ENCODE measurements at regions not wholly inside any gene's neighbourhood (a gene's known extent, or its start where the extent isn't known, plus 50 kb on each side); places are given as distances from the start of the nearest gene placed in this dataset.
"Not testable (repeated sequence)": the region's sequence is repeated elsewhere in the genome, so short reads cannot be mapped to it uniquely, and the experiment has no call there.

GRCh38 chr15:20433468-20433867, 108.1 kb downstream of the GOLGA6L6 start:
- TF ChIP-seq CTCF (conservative IDR thresholded peaks at IDR 0.05); EZH2 (IDR thresholded peaks at IDR 0.05; ENCODE audit: low read depth): not testable (repeated sequence)
